Neural progenitor cell (in vitro differentiated cells): ENCODE measurements at regions not wholly inside any gene's neighbourhood (a gene's known extent, or its start where the extent isn't known, plus 50 kb on each side); places are given as distances from the start of the nearest gene placed in this dataset.

Experiments used
- DNase-seq: peaks from one replicate; pipeline ENCODE4 v3.0.0-alpha.2; 2016; ENCODE audit warnings: low spot score
- H2AFZ ChIP-seq: fragments of 200-600 bp; sonication (generic); replicated peaks from 2 replicates; pipeline ENCODE4 v1.6.1; 2016; ENCODE audit warnings: antibody characterized with exemption
- H3F3A ChIP-seq: fragments of 200-600 bp; sonication (generic); 2 replicates; pipeline ENCODE4 v1.6.1; 2016; ENCODE audit warnings: antibody characterized with exemption, low read depth
- H3K27ac ChIP-seq: fragments of 200-600 bp; sonication (generic); 2 replicates; pipeline ENCODE4 v1.5.1; 2016; ENCODE audit warnings: mild to moderate bottlenecking
- H3K27me3 ChIP-seq: fragments of 200-600 bp; sonication (generic); 2 replicates; pipeline ENCODE4 v1.6.1; 2016; ENCODE audit warnings: mild to moderate bottlenecking, moderate library complexity
- H3K36me3 ChIP-seq: fragments of 200-600 bp; sonication (generic); 2 replicates; pipeline ENCODE4 v1.5.1; 2016
- H3K4me1 ChIP-seq: fragments of 200-600 bp; sonication (generic); 2 replicates; pipeline ENCODE4 v1.6.1; 2016; ENCODE audit warnings: mixed run types
- H3K4me2 ChIP-seq: fragments of 200-600 bp; sonication (generic); 2 replicates; pipeline ENCODE4 v1.6.1; 2016
- H3K4me3 ChIP-seq: fragments of 200-600 bp; sonication (generic); 2 replicates; pipeline ENCODE4 v1.5.1; 2016
- H3K79me2 ChIP-seq: fragments of 200-600 bp; sonication (generic); 2 replicates; pipeline ENCODE4 v1.6.1; 2016; ENCODE audit warnings: low read depth
- H3K9ac ChIP-seq: fragments of 200-600 bp; sonication (generic); 2 replicates; pipeline ENCODE4 v1.6.1; 2016
- H3K9me3 ChIP-seq: fragments of 200-600 bp; sonication (generic); 2 replicates; pipeline ENCODE4 v1.5.1; 2016; ENCODE audit warnings: low read depth
- H4K20me1 ChIP-seq: fragments of 200-600 bp; sonication (generic); 2 replicates; pipeline ENCODE4 v1.6.1; 2016; ENCODE audit warnings: low read depth
- H3K27ac Mint-ChIP-seq: 3 replicates; pipeline ENCODE4 v1.8.0; 2021; ENCODE audit warnings: mixed read lengths
- H3K27me3 Mint-ChIP-seq: 2 replicates; pipeline ENCODE4 v1.8.0; 2022; ENCODE audit warnings: low read depth, mild to moderate bottlenecking, inconsistent platforms, moderate library complexity, mixed read lengths; ENCODE audit not compliant: insufficient read depth
- H3K36me3 Mint-ChIP-seq: 3 replicates; pipeline ENCODE4 v1.8.0; 2021; ENCODE audit warnings: mixed read lengths
- H3K4me1 Mint-ChIP-seq: 3 replicates; pipeline ENCODE4 v1.8.0; 2021; ENCODE audit warnings: mixed read lengths
- H3K4me3 Mint-ChIP-seq: 3 replicates; pipeline ENCODE4 v1.8.0; 2021; ENCODE audit warnings: mild to moderate bottlenecking, moderate library complexity, mixed read lengths
- H3K9me3 Mint-ChIP-seq: 3 replicates; pipeline ENCODE4 v1.8.0; 2020; ENCODE audit warnings: mixed read lengths
- CTCF ChIP-seq: fragments of 200-600 bp; sonication (generic); IDR thresholded peaks from 2 replicates; pipeline ENCODE4 v1.5.1; 2017; ENCODE audit warnings: antibody characterized with exemption, mild to moderate bottlenecking
- EZH2 ChIP-seq: fragments of 200-600 bp; sonication (generic); IDR thresholded peaks from 2 replicates; pipeline ENCODE4 v1.6.1; 2017; ENCODE audit warnings: antibody characterized with exemption, mild to moderate bottlenecking, moderate library complexity
- EZH2phosphoT487 ChIP-seq: fragments of 200-600 bp; sonication (generic); IDR thresholded peaks from 2 replicates; pipeline ENCODE4 v1.6.1; 2017; ENCODE audit warnings: antibody characterized with exemption

GRCh38 chr9:1267141-1267570, 217.0 kb downstream of the DMRT2 start:
- Histone ChIP-seq H3K79me2 (no peaks in the 10 kb centered on the region), H3K4me3 (no peak overlapping the region), H3F3A (no peaks in the 10 kb centered on the region), H3K27ac (no peak overlapping the region), H3K9me3 (peaks cover 11% of the 10 kb centered on the region), H3K27me3 (no peaks in the 10 kb centered on the region), H3K4me1 (no peaks in the 10 kb centered on the region), H2AFZ (no peak overlapping the region), H3K9ac (no peak overlapping the region), H3K4me2 (no peak overlapping the region), H3K36me3 (no peaks in the 10 kb centered on the region), H4K20me1 (no peaks in the 10 kb centered on the region)
- Mint-ChIP-seq H3K27me3 (peaks cover 4% of the 10 kb centered on the region), H3K4me3 (no peak overlapping the region), H3K9me3 (no peaks in the 10 kb centered on the region), H3K27ac (no peak overlapping the region), H3K36me3 (no peaks in the 10 kb centered on the region), H3K4me1 (peaks cover 4% of the 10 kb centered on the region)
- DNase-seq, result no peak
- TF ChIP-seq EZH2phosphoT487 (no peak), CTCF (no peak), EZH2 (no peak)

- Histone ChIP-seq H3F3A (no peaks in the 10 kb centered on the region), H3K27ac (no peak overlapping the region), H2AFZ (no peak overlapping the region), H3K79me2 (no peaks in the 10 kb centered on the region), H3K27me3 (no peaks in the 10 kb centered on the region), H3K4me2 (no peak overlapping the region), H3K4me3 (no peak overlapping the region), H4K20me1 (no peaks in the 10 kb centered on the region), H3K9ac (no peak overlapping the region), H3K4me1 (no peaks in the 10 kb centered on the region), H3K9me3 (peaks cover 14% of the 10 kb centered on the region), H3K36me3 (no peaks in the 10 kb centered on the region)
- no peak for DNase-seq
- H3K4me3 Mint-ChIP-seq, result no peak overlapping the region
- H3K4me1 Mint-ChIP-seq, result peaks cover 4% of the 10 kb centered on the region
- H3K36me3 Mint-ChIP-seq, result no peaks in the 10 kb centered on the region
- no peaks in the 10 kb centered on the region for H3K9me3 Mint-ChIP-seq
- no peak for TF ChIP-seq EZH2phosphoT487
- no peak for TF ChIP-seq CTCF
- no peak for TF ChIP-seq EZH2
- peaks cover 4% of the 10 kb centered on the region for H3K27me3 Mint-ChIP-seq
- H3K27ac Mint-ChIP-seq, result no peak overlapping the region
Observed at GRCh38 chr9:1267581-1267980, 217.4 kb downstream of the DMRT2 start.

GRCh38 chr9:1269533-1270315, 219.6 kb downstream of the DMRT2 start:
- no peak overlapping the region for H2AFZ ChIP-seq
- H3K36me3 Mint-ChIP-seq, result no peaks in the 10 kb centered on the region
- H3K27ac ChIP-seq, result no peak overlapping the region
- no peak overlapping the region for H3K27ac Mint-ChIP-seq
- no peak for TF ChIP-seq EZH2
- no peak for TF ChIP-seq CTCF
- TF ChIP-seq EZH2phosphoT487, result no peak
- H3F3A ChIP-seq, result no peaks in the 10 kb centered on the region
- H3K9me3 ChIP-seq, result peaks cover 16% of the 10 kb centered on the region
- no peaks in the 10 kb centered on the region for H3K4me1 ChIP-seq
- no peak overlapping the region for H3K9ac ChIP-seq
- no peak overlapping the region for H3K4me3 Mint-ChIP-seq
- H3K4me1 Mint-ChIP-seq, result peaks cover 12% of the 10 kb centered on the region
- H3K4me3 ChIP-seq, result no peak overlapping the region
- peaks cover 4% of the 10 kb centered on the region for H3K27me3 Mint-ChIP-seq
- no peak overlapping the region for H3K4me2 ChIP-seq
- H3K9me3 Mint-ChIP-seq, result no peaks in the 10 kb centered on the region
- H3K27me3 ChIP-seq, result no peaks in the 10 kb centered on the region
- H4K20me1 ChIP-seq, result no peaks in the 10 kb centered on the region
- H3K36me3 ChIP-seq, result no peaks in the 10 kb centered on the region
- DNase-seq, result no peak
- no peaks in the 10 kb centered on the region for H3K79me2 ChIP-seq
